ENCODE measurements at regions not wholly inside any gene's neighbourhood (a gene's known extent, or its start where the extent isn't known, plus 50 kb on each side); places are given as distances from the start of the nearest gene placed in this dataset.

DNA sequence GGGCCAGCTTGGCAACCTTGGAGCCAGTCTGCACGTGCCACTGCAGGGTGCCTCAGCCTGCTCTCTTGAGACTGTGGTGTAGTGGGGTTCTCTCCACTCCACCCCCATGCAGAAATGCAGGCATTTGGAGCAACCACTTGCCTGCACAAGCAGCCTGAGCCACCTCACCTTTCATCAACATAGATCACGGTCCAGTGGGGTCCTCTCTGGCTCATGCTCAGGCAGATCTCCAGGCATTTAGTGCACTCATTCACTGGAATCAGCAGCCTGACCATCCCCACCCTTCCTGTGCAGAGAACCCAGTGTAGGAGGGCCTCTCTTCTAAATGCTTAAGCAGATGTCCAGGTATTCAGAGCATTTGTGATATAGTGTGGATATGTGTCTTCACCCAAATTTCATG lies 2330.1 kb downstream of the PCDH9 start:
- WGBS (ENCODE audit: insufficient coverage, low lambda C conversion rate), result no CpG with 5 or more reads among the region's 2 CpGs
- Histone ChIP-seq H3K27ac (ENCODE audit: low read length) (no peak overlapping the region), H3K4me3 (ENCODE audit: low read length) (no peak overlapping the region), H3K9me3 (ENCODE audit: control insufficient read depth, low read depth, low read length) (no peaks in the 10 kb centered on the region), H3K4me1 (ENCODE audit: control insufficient read depth, insufficient read depth, low read length) (no peaks in the 10 kb centered on the region), H3K36me3 (ENCODE audit: control insufficient read depth, insufficient read depth, low read length) (no peaks in the 10 kb centered on the region), H3K27me3 (ENCODE audit: control insufficient read depth, insufficient read depth, low read length) (no peaks in the 10 kb centered on the region)
- no peak for DNase-seq

DNA sequence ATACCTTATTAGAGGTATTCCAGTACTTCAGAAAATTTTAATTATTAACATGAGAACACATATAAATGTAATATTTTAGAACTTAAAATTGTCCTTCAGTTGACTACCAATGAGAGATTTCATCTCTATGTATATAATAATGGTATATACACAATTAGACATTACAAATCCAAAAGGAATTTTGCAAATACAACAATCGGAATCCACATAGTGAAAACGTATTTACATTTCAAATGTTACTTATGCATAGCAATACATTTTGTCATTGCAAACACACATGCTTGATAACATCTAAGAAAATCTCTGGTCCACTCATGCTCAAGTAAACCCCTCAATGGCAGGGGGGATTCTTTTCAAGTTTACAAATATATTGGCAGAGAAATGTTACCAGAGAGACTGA lies 2345.2 kb downstream of the PCDH9 start:
- DNase-seq, result no peak
- Histone ChIP-seq H3K27ac (ENCODE audit: low read length) (no peak overlapping the region), H3K27me3 (ENCODE audit: control insufficient read depth, insufficient read depth, low read length) (no peaks in the 10 kb centered on the region), H3K4me3 (ENCODE audit: low read length) (no peak overlapping the region), H3K9me3 (ENCODE audit: control insufficient read depth, low read depth, low read length) (no peaks in the 10 kb centered on the region), H3K4me1 (ENCODE audit: control insufficient read depth, insufficient read depth, low read length) (no peaks in the 10 kb centered on the region), H3K36me3 (ENCODE audit: control insufficient read depth, insufficient read depth, low read length) (no peaks in the 10 kb centered on the region)
- no CpG with 5 or more reads among the region's 2 CpGs for WGBS (ENCODE audit: insufficient coverage, low lambda C conversion rate)

DNA sequence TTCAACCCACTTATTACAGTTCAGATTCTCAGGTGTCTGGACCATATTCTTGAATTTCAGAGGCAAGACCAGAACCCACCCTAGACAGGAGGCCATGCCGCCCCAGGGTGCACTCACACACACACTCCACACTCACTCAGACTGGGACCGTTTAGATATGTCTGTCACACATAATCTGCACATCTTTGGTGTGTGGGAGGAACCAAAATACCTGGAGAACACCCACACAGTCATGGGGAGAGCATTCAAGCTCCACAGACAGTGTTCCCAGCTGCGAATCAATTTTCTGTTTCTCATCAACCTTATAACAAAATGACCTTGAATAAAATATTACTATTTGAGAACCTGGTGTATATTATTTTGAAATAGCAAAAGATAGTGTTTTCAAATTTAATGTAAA lies 2353.0 kb downstream of the PCDH9 start:
- WGBS (ENCODE audit: insufficient coverage, low lambda C conversion rate), result 100% methylated on average over 1 of the region's 3 CpGs
- H3K9me3 ChIP-seq (ENCODE audit: control insufficient read depth, low read depth, low read length), result no peaks in the 10 kb centered on the region
- H3K4me1 ChIP-seq (ENCODE audit: control insufficient read depth, insufficient read depth, low read length), result no peaks in the 10 kb centered on the region
- DNase-seq, result no peak
- H3K4me3 ChIP-seq (ENCODE audit: low read length), result no peak overlapping the region
- H3K36me3 ChIP-seq (ENCODE audit: control insufficient read depth, insufficient read depth, low read length), result no peaks in the 10 kb centered on the region
- H3K27ac ChIP-seq (ENCODE audit: low read length), result no peak overlapping the region
- H3K27me3 ChIP-seq (ENCODE audit: control insufficient read depth, insufficient read depth, low read length), result no peaks in the 10 kb centered on the region

DNA sequence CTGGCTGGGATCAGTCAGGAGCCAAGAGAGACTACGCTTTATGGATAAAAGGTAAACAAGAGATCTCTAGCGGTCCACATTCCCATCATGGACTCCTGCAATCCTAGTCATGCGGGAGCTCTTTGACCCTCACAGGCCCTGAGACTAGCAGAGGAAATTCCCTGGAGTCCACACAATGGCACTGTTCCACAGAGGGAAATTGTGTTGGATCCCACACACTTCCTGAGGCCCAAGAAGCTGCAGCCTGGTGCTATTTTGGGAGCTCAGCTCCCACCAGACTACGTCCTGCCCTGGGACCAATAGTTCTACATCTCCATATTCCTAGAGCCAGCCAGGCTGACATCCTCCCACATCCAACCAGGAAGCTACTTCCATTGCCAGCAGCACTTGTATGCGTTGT lies 2358.4 kb downstream of the PCDH9 start:
- no peaks in the 10 kb centered on the region for H3K4me1 ChIP-seq (ENCODE audit: control insufficient read depth, insufficient read depth, low read length)
- no peak overlapping the region for H3K4me3 ChIP-seq (ENCODE audit: low read length)
- peak in 1 of 2 donors; percentile 3 for DNase-seq
- no peak overlapping the region for H3K27ac ChIP-seq (ENCODE audit: low read length)
- no CpG with 5 or more reads among the region's 5 CpGs for WGBS (ENCODE audit: insufficient coverage, low lambda C conversion rate)
- no peaks in the 10 kb centered on the region for H3K27me3 ChIP-seq (ENCODE audit: control insufficient read depth, insufficient read depth, low read length)
- H3K9me3 ChIP-seq (ENCODE audit: control insufficient read depth, low read depth, low read length), result no peaks in the 10 kb centered on the region
- H3K36me3 ChIP-seq (ENCODE audit: control insufficient read depth, insufficient read depth, low read length), result no peaks in the 10 kb centered on the region

DNA sequence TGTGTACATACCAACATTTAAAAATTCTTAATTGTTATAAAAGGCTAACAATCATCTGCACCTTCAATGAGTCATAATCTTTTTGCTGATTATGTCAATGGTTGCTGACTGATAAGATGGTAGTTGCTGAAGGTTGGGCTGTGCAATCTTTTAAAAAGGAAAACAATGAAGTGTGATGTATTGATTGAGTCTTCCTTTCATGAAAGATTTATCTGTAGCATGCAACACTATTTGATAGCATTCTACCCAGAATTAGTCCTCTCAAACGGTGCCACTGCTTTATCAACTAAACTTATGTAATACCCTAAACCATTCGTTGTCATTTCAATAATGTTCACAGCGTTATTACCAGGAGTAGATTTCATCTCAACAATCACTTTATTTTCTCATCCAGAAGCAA lies 2360.6 kb downstream of the PCDH9 start:
- WGBS (ENCODE audit: insufficient coverage, low lambda C conversion rate), result 50% methylated on average over 2 of the region's 3 CpGs
- no peak overlapping the region for H3K4me3 ChIP-seq (ENCODE audit: low read length)
- no peak overlapping the region for H3K27ac ChIP-seq (ENCODE audit: low read length)
- no peaks in the 10 kb centered on the region for H3K36me3 ChIP-seq (ENCODE audit: control insufficient read depth, insufficient read depth, low read length)
- no peaks in the 10 kb centered on the region for H3K27me3 ChIP-seq (ENCODE audit: control insufficient read depth, insufficient read depth, low read length)
- H3K4me1 ChIP-seq (ENCODE audit: control insufficient read depth, insufficient read depth, low read length), result no peaks in the 10 kb centered on the region
- DNase-seq, result no peak
- no peaks in the 10 kb centered on the region for H3K9me3 ChIP-seq (ENCODE audit: control insufficient read depth, low read depth, low read length)

DNA sequence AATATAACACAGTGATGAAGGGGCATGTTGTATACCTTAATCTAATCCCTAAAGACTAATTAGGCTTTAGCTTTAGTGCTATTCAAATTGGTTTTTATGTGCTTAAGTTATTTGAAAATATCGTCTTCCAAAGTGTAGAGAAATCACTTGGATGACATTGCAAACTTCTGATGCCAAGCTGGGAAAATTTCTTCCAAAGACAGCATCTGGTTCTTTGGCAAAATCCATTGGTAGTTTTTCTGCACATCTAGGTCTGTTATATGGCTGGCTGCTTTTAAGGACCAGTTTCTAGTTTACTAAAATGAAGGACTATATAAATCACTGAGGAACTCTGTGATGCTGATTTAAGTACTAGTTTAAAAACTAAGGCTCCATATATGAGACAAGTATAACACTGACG lies 2362.3 kb downstream of the PCDH9 start:
- H3K9me3 ChIP-seq (ENCODE audit: control insufficient read depth, low read depth, low read length), result no peaks in the 10 kb centered on the region
- WGBS (ENCODE audit: insufficient coverage, low lambda C conversion rate), result 93% methylated on average over 2 of the region's 2 CpGs
- no peaks in the 10 kb centered on the region for H3K36me3 ChIP-seq (ENCODE audit: control insufficient read depth, insufficient read depth, low read length)
- no peaks in the 10 kb centered on the region for H3K4me1 ChIP-seq (ENCODE audit: control insufficient read depth, insufficient read depth, low read length)
- DNase-seq, result no peak
- H3K4me3 ChIP-seq (ENCODE audit: low read length), result no peak overlapping the region
- H3K27ac ChIP-seq (ENCODE audit: low read length), result no peak overlapping the region
- H3K27me3 ChIP-seq (ENCODE audit: control insufficient read depth, insufficient read depth, low read length), result no peaks in the 10 kb centered on the region

DNA sequence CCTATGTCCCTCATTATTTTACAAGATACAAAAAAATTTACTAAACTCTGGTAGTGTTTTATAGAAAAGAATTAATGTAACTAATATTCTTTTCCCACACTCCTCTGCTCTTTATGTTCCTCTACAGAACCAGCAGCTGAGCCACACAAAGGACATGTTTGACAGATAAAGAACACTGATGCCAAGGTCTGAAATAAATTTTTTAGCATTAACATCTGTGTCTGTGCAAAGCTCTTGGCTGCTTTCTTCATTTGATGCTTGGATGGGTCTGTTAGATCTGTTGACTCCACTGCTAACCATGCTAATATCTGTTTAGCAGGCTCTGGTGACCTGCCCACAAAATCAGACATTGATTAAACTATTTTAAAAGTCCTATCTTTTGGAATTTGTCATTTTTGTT lies 2363.8 kb downstream of the PCDH9 start:
- Histone ChIP-seq H3K4me3 (ENCODE audit: low read length) (no peak overlapping the region), H3K36me3 (ENCODE audit: control insufficient read depth, insufficient read depth, low read length) (no peaks in the 10 kb centered on the region), H3K9me3 (ENCODE audit: control insufficient read depth, low read depth, low read length) (no peaks in the 10 kb centered on the region), H3K4me1 (ENCODE audit: control insufficient read depth, insufficient read depth, low read length) (no peaks in the 10 kb centered on the region), H3K27ac (ENCODE audit: low read length) (no peak overlapping the region), H3K27me3 (ENCODE audit: control insufficient read depth, insufficient read depth, low read length) (no peaks in the 10 kb centered on the region)
- DNase-seq, result no peak

DNA sequence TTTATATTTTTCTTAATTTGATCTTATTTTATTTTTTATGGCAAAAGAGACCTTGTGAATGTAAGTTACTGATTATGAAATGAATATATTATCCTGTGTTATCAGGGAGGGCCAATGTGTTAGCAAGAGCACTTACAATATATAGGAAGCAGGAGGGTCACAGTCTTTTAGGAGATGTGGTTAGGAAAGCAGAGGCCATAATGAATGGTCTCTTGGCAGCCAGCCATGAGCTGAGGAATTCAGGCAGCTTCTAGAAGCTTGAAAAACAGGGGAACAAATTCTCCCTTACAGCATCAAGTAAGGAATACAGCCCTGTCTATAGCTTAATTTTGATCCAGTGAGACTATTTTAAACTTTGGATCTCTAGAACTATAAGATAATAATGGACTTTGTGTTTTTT lies 2374.6 kb downstream of the PCDH9 start:
- Histone ChIP-seq H3K27me3 (ENCODE audit: control insufficient read depth, insufficient read depth, low read length) (no peaks in the 10 kb centered on the region), H3K9me3 (ENCODE audit: control insufficient read depth, low read depth, low read length) (no peaks in the 10 kb centered on the region), H3K27ac (ENCODE audit: low read length) (no peak overlapping the region), H3K4me3 (ENCODE audit: low read length) (no peak overlapping the region), H3K4me1 (ENCODE audit: control insufficient read depth, insufficient read depth, low read length) (no peaks in the 10 kb centered on the region), H3K36me3 (ENCODE audit: control insufficient read depth, insufficient read depth, low read length) (no peaks in the 10 kb centered on the region)
- DNase-seq, result no peak

DNA sequence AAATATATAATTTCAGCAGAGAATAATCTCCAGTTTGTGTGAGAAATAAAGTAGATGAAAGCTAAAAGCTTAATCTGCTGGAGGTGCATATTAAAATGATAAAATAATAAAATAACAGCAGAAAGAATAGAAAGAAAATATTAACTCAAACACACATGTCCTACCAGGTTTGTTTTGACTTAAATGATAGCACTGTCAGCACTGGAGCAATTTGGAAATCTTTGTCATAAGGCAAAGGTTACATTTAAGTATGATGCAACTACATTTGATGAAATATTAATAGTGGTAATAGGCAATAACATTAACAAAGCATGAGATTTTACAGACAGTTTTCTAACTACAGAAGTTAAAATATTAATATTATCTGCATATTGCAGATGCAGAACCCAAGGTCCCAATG lies 2380.1 kb downstream of the PCDH9 start:
- DNase-seq, result no peak
- no peaks in the 10 kb centered on the region for H3K36me3 ChIP-seq (ENCODE audit: control insufficient read depth, insufficient read depth, low read length)
- H3K4me1 ChIP-seq (ENCODE audit: control insufficient read depth, insufficient read depth, low read length), result peaks cover 2% of the 10 kb centered on the region
- H3K9me3 ChIP-seq (ENCODE audit: control insufficient read depth, low read depth, low read length), result no peaks in the 10 kb centered on the region
- H3K27ac ChIP-seq (ENCODE audit: low read length), result no peak overlapping the region
- no peaks in the 10 kb centered on the region for H3K27me3 ChIP-seq (ENCODE audit: control insufficient read depth, insufficient read depth, low read length)
- no peak overlapping the region for H3K4me3 ChIP-seq (ENCODE audit: low read length)

DNA sequence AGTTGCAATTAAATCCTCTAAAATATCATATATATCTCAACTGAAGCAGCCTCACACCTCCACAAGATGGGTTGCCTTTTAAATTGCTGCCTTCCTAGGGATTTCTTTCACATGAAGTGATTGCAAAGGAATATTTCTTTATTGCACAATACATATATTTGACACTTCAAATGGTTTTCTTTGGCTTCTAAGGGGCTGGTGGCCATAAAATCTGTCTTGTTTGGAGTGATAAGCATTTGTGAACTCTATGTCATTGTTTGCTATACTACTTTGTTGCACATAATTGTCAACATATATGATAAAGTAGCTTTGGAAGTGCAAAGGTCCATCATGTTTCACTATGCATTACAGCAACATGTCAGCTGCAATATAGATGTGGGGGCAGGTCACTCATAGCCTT lies 2380.9 kb downstream of the PCDH9 start:
- peaks cover 2% of the 10 kb centered on the region for H3K4me1 ChIP-seq (ENCODE audit: control insufficient read depth, insufficient read depth, low read length)
- H3K27me3 ChIP-seq (ENCODE audit: control insufficient read depth, insufficient read depth, low read length), result no peaks in the 10 kb centered on the region
- no peaks in the 10 kb centered on the region for H3K36me3 ChIP-seq (ENCODE audit: control insufficient read depth, insufficient read depth, low read length)
- no peak overlapping the region for H3K27ac ChIP-seq (ENCODE audit: low read length)
- no peaks in the 10 kb centered on the region for H3K9me3 ChIP-seq (ENCODE audit: control insufficient read depth, low read depth, low read length)
- DNase-seq, result peak in 1 of 2 donors; percentile 17
- no peak overlapping the region for H3K4me3 ChIP-seq (ENCODE audit: low read length)

DNA sequence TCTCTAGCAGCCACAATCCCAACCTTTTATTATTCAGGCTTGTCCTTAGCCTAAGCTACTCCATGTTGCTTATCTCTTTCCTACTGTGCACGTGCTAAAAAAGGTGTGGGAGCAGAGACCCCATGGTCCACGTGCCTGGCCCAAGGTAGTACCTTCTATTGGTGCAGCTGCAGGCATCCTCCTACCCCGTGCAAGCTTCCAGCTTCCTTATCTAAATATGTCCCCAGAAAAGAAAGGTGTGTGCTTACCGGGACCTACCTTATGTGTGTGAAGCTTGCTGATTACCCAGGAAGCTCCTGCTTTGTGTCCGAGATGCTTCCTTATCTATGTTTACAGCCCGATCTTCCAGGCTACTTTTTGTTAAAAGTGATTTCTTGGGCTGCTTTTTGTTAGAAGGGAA lies 2382.4 kb downstream of the PCDH9 start:
- Histone ChIP-seq H3K4me1 (ENCODE audit: control insufficient read depth, insufficient read depth, low read length) (peaks cover 2% of the 10 kb centered on the region), H3K36me3 (ENCODE audit: control insufficient read depth, insufficient read depth, low read length) (no peaks in the 10 kb centered on the region), H3K27me3 (ENCODE audit: control insufficient read depth, insufficient read depth, low read length) (no peaks in the 10 kb centered on the region), H3K27ac (ENCODE audit: low read length) (no peak overlapping the region), H3K4me3 (ENCODE audit: low read length) (no peak overlapping the region), H3K9me3 (ENCODE audit: control insufficient read depth, low read depth, low read length) (no peaks in the 10 kb centered on the region)
- no peak for DNase-seq
- 80% methylated on average over 1 of the region's 6 CpGs for WGBS (ENCODE audit: insufficient coverage, low lambda C conversion rate)

DNA sequence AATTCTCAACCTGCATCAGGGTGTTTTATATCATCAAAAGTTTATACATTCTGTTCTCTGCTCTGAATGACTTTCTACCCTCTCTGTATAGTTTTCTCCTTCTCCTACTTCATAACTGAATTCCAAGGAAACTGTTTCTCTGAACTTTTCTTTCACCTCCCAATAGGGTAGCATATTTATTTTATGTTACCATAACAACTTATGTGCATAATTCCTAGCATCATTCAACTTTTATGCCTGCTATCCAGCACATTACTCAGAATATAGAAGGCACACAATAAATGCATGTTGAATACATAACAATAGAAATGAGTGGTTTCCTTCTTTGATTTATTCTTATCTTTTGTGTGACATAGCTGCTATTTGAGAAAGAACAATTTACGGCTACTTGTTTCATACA lies 2385.0 kb downstream of the PCDH9 start:
- no peak for DNase-seq
- H3K9me3 ChIP-seq (ENCODE audit: control insufficient read depth, low read depth, low read length), result no peaks in the 10 kb centered on the region
- peaks cover 2% of the 10 kb centered on the region for H3K4me1 ChIP-seq (ENCODE audit: control insufficient read depth, insufficient read depth, low read length)
- no peak overlapping the region for H3K4me3 ChIP-seq (ENCODE audit: low read length)
- no peak overlapping the region for H3K27ac ChIP-seq (ENCODE audit: low read length)
- 60% methylated on average over 1 of the region's 1 CpG for WGBS (ENCODE audit: insufficient coverage, low lambda C conversion rate)
- no peaks in the 10 kb centered on the region for H3K36me3 ChIP-seq (ENCODE audit: control insufficient read depth, insufficient read depth, low read length)
- no peaks in the 10 kb centered on the region for H3K27me3 ChIP-seq (ENCODE audit: control insufficient read depth, insufficient read depth, low read length)
